Naive thymus-derived CD8-positive, alpha-beta T cell (primary cell): ENCODE measurements at regions not wholly inside any gene's neighbourhood (a gene's known extent, or its start where the extent isn't known, plus 50 kb on each side); places are given as distances from the start of the nearest gene placed in this dataset.

ENCODE experiments used
- ATAC-seq, 2 donors: fragments of 150-1000 bp; cut with Tn5 transposase in 1 of 2; sonication (Bioruptor Pico), chemical (Tn5 transposase) in 1 of 2; 1 replicate in 1 of 2; 2 replicates in 1 of 2; pipeline ENCODE4 v1.10.0; 2021; ENCODE audit warnings: mild to moderate bottlenecking in 2 of 2, moderate library complexity in 2 of 2
- POLR2A ChIA-PET: fragments of 350-600 bp; sonication (Branson Sonifier 250); formaldehyde crosslinking; loops from one replicate; lab custom pipeline; 2021; ENCODE audit warnings: antibody characterized with exemption; lab: Charles Lee
- DNase-seq, 10 donors: peaks; one replicate each; pipeline versions ENCODE4 v3.0.0 to v3.0.0-alpha.2; 2020 to 2022
- H3K27ac Mint-ChIP-seq, 10 donors: one replicate each; pipeline ENCODE4 v1.8.0; 2020 to 2022; ENCODE audit warnings: mild to moderate bottlenecking in 10 of 10, mixed read lengths in 10 of 10, moderate library complexity in 4 of 10, inconsistent platforms in 1 of 10
- H3K27me3 Mint-ChIP-seq, 5 donors: one replicate each; pipeline ENCODE4 v1.8.0; 2021 to 2022; ENCODE audit warnings: mixed read lengths in 5 of 5
- H3K36me3 Mint-ChIP-seq, 3 donors: one replicate each; pipeline ENCODE4 v1.8.0; 2020 to 2022; ENCODE audit warnings: mixed read lengths in 3 of 3, mild to moderate bottlenecking in 2 of 3, inconsistent platforms in 1 of 3
- H3K4me1 Mint-ChIP-seq, 4 donors: one replicate each; pipeline ENCODE4 v1.8.0; 2021 to 2022; ENCODE audit warnings: mixed read lengths in 4 of 4
- H3K4me3 Mint-ChIP-seq, 10 donors: one replicate each; pipeline ENCODE4 v1.8.0; 2020 to 2022; ENCODE audit warnings: mild to moderate bottlenecking in 10 of 10, mixed read lengths in 10 of 10, moderate library complexity in 6 of 10, inconsistent platforms in 1 of 10
- H3K9me3 Mint-ChIP-seq, 9 donors: one replicate each; pipeline ENCODE4 v1.8.0; 2020 to 2022; ENCODE audit warnings: mixed read lengths in 9 of 9, mild to moderate bottlenecking in 3 of 9, inconsistent platforms in 1 of 9, moderate library complexity in 1 of 9

DNA sequence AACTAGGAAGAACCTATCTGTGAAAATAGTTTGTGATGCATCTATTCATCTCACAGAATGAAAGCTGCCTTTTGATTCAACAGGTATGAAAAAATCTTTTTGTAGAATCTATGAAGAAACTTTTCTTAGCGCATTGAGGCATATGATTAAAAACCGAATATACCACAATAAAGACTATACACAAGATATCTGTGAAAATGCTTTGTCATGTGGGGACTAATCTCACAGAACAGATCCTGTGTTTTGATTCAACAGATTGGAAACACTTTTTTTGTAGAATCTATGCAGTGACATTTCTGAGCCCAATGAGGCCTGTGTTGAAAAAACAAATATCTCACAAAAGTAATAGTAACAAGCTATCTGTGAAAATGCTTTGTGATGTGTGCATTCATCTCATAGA lies 2247.5 kb downstream of the TP53TG3F start:
- no peak for DNase-seq
- H3K36me3 Mint-ChIP-seq: peaks cover 0 to 4% (median 2%) of the 10 kb centered on the region in 3 donors
- peaks cover 0 to 38% (median 20%) of the 10 kb centered on the region in 9 donors for H3K9me3 Mint-ChIP-seq
- POLR2A ChIA-PET: no interaction called here
- no peaks in the 10 kb centered on the region for H3K27me3 Mint-ChIP-seq
- ATAC-seq: no peak
- H3K27ac Mint-ChIP-seq: no peak overlapping the region
- no peak overlapping the region for H3K4me3 Mint-ChIP-seq
- H3K4me1 Mint-ChIP-seq: no peaks in the 10 kb centered on the region

DNA sequence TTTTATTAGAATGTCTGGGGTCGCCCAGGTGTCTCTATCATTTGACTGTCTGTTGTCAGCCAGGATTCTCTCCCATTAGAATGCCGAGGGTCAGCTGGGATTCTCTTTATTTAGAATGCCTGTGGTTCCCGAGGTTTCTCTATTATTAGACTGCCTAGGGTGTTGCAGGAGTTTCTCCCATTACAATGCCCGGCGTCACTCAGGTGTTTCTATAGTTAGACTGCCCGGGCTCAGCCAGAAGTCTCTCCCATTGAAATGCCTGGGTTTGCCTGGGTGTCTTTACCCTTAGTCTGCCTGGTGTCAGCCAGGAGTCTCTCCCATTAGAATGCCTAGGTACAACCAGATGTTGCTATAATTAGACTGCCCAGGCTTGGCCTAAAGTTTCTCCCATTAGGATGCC lies 2252.0 kb downstream of the TP53TG3F start:
- no peak overlapping the region for H3K27ac Mint-ChIP-seq
- peaks cover 0 to 28% (median 3%) of the 10 kb centered on the region in 3 donors for H3K36me3 Mint-ChIP-seq
- no peaks in the 10 kb centered on the region for H3K27me3 Mint-ChIP-seq
- ATAC-seq (no peak), DNase-seq (no peak)
- H3K9me3 Mint-ChIP-seq: peaks cover 10 to 56% (median 32%) of the 10 kb centered on the region in 9 donors
- no peaks in the 10 kb centered on the region for H3K4me1 Mint-ChIP-seq
- no peak overlapping the region for H3K4me3 Mint-ChIP-seq
- POLR2A ChIA-PET: no interaction called here

DNA sequence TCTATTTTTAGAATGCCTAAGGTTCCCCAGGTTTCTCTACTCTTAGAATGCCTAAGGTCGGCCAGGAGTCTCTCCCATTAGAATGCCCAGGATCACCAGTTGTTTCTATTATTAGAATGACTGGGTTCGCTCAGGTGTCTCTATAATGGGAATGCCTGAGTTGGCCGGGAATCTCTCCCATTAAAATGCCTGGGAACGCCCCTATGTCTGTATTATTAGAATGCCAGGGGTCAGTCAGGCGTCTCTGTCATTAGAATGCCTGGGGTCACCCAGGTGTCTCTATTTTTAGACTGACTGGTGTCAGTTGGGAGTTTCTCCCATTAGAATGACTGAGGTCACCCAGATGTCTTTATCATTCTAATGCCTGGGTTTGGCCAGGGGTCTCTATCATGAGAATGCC lies 2252.5 kb downstream of the TP53TG3F start:
- ATAC-seq (no peak), DNase-seq (no peak)
- Mint-ChIP-seq H3K4me1 (no peaks in the 10 kb centered on the region), H3K9me3 (peaks cover 10 to 61% (median 35%) of the 10 kb centered on the region in 9 donors), H3K27ac (no peak overlapping the region), H3K27me3 (no peaks in the 10 kb centered on the region), H3K4me3 (no peak overlapping the region), H3K36me3 (peaks cover 0 to 28% (median 3%) of the 10 kb centered on the region in 3 donors)
- POLR2A ChIA-PET: no interaction called here

DNA sequence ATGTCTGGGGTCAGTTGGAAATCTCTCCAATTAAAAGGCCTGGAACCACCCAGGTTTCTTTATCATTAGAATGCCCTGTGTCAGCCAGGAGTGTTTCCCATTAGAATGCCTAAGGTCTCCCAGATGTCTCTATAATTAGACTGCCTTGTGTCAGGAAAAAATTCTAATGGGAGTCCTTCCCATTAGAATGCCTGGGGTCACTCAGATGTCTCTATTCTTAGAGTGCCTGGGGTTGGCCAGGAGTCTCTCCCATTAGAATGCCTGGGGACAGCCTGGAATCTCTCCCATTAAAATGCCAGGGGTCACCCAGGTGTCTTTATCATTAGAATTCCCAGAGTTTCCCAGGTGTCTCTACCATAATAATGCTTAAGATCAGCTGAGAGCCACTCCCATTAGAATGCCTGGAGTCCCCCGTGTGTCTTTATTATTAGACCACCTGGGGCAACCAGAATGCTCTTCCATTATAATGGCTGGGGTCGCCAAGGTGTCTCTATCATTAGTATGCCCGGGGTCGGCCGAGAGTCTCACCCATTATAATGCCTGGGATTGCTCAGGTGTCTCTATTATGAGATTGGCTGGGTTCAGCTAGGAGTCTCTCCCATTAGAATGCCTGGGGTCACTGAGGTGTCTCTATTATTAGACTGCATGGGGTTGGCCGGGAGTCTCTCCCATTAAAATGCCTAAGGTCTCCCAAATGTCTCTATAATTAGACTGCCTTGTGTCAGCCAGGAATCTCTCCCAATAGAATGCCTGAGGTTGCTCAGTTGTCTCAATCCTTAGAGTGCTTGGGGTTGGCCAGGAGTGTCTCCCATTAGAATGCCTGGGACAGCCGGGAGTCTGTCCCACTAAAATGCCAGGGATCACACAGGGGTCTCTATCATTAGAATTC lies 2254.6 kb downstream of the TP53TG3F start:
- no peaks in the 10 kb centered on the region for H3K27me3 Mint-ChIP-seq
- DNase-seq (no peak), ATAC-seq (no peak)
- H3K4me3 Mint-ChIP-seq: no peak overlapping the region
- POLR2A ChIA-PET: no interaction called here
- H3K36me3 Mint-ChIP-seq: peaks cover 0 to 28% (median 3%) of the 10 kb centered on the region in 3 donors
- no peaks in the 10 kb centered on the region for H3K4me1 Mint-ChIP-seq
- H3K9me3 Mint-ChIP-seq: peaks cover 10 to 71% (median 40%) of the 10 kb centered on the region in 9 donors
- no peak overlapping the region for H3K27ac Mint-ChIP-seq

DNA sequence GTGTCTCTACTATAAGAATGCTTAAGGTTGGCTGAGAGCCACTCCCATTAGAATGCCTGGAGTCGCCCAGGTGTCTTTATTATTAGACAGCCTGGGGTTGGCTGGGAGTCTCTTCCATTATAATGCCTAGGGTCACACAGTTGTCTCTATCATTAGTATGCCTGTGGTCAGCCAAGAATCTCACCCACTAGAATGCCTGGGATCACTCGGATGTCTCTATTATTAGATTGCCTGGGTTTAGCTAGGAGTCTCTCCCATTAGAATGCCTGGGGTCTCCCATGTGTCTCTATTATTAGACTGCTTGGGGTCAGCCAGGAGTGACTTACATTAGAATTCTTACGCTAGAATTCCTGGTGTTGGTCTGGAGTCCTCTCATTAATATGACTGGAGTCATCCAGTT lies 2255.3 kb downstream of the TP53TG3F start:
- Mint-ChIP-seq H3K9me3 (peaks cover 10 to 78% (median 46%) of the 10 kb centered on the region in 9 donors), H3K27me3 (no peaks in the 10 kb centered on the region), H3K4me1 (no peaks in the 10 kb centered on the region), H3K4me3 (no peak overlapping the region), H3K27ac (no peak overlapping the region), H3K36me3 (peaks cover 0 to 28% (median 3%) of the 10 kb centered on the region in 3 donors)
- DNase-seq (no peak), ATAC-seq (no peak)
- POLR2A ChIA-PET: no interaction called here

DNA sequence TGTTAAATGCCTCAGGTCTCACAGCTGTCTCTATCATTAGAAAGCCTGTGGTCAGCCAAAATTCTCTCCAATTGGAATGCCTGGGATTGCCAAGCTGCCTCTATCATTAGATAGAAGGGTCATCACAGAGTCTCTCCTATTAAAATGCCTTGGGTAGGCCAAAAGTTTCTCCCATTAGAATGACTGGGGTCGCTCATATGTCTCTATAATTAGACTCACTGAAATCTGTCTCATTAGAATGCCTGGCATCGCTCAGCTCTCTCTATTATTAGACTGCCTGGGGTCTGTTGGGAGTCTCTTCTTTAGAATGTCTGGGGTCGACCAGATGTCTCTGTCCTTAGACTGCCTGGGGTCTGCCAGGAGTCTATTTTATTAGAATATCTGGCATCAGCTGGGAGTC lies 2265.1 kb downstream of the TP53TG3F start:
- POLR2A ChIA-PET: no interaction called here

DNA sequence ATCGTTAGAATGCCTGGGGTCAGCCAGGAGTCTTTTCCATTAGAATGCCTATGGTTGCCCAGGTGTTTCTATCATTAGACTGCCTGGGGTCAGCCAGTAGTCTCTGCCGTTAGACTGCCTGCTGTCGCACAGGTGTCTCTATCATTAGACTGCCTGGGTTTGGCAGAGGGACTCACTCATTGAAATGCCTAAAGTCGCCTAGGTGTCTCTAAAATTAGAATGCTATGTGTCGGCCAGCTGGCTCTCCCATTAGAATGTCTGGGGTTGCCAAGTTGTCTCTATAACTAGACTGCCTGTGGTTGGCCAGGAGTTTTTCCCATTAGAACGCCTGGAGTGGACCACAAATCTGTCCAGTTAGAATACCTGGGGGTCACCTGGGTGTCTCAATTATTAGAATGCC lies 2266.5 kb downstream of the TP53TG3F start:
- DNase-seq: no peak
- H3K4me1 Mint-ChIP-seq: no peaks in the 10 kb centered on the region
- peaks cover 9 to 91% (median 65%) of the 10 kb centered on the region in 9 donors for H3K9me3 Mint-ChIP-seq
- H3K36me3 Mint-ChIP-seq: peaks cover 0 to 37% (median 0%) of the 10 kb centered on the region in 3 donors
- no peak overlapping the region for H3K27ac Mint-ChIP-seq
- no peaks in the 10 kb centered on the region for H3K27me3 Mint-ChIP-seq
- no peak overlapping the region for H3K4me3 Mint-ChIP-seq
- no peak for ATAC-seq
- POLR2A ChIA-PET: no interaction called here

More for the DNA sequence above, 2265.1 kb downstream of the TP53TG3F start:
- DNase-seq (no peak), ATAC-seq (no peak)
- H3K4me3 Mint-ChIP-seq: no peak overlapping the region
- peaks cover 4 to 89% (median 64%) of the 10 kb centered on the region in 9 donors for H3K9me3 Mint-ChIP-seq
- peaks cover 0 to 24% (median 0%) of the 10 kb centered on the region in 3 donors for H3K36me3 Mint-ChIP-seq
- H3K4me1 Mint-ChIP-seq: no peaks in the 10 kb centered on the region
- no peaks in the 10 kb centered on the region for H3K27me3 Mint-ChIP-seq
- H3K27ac Mint-ChIP-seq: no peak overlapping the region

DNA sequence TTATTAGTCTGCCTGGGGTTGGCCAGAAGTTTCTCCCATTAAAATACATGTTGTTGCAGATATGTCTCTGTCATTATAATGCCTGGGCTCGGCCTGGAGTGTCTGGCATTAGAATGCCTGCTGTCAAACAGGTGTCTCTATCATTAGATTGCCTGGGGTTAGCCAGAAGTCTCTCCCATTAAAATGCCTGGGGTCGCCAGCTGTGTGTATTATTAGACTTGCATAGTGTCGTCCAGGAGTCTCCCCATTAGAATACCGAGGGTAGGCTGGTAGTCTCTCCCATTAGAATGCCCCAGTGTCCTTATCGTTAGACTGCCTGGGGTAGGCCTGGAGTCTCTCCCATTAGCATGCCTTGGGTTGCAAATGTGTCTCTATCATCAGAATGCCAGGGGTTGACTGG lies 2270.8 kb downstream of the TP53TG3F start:
- H3K27me3 Mint-ChIP-seq: no peaks in the 10 kb centered on the region
- H3K4me3 Mint-ChIP-seq: no peak overlapping the region
- DNase-seq (no peak), ATAC-seq (no peak)
- POLR2A ChIA-PET: no interaction called here
- H3K4me1 Mint-ChIP-seq: no peaks in the 10 kb centered on the region
- peaks cover 0 to 37% (median 0%) of the 10 kb centered on the region in 3 donors for H3K36me3 Mint-ChIP-seq
- H3K9me3 Mint-ChIP-seq: peaks cover 9 to 85% (median 64%) of the 10 kb centered on the region in 9 donors
- no peak overlapping the region for H3K27ac Mint-ChIP-seq

DNA sequence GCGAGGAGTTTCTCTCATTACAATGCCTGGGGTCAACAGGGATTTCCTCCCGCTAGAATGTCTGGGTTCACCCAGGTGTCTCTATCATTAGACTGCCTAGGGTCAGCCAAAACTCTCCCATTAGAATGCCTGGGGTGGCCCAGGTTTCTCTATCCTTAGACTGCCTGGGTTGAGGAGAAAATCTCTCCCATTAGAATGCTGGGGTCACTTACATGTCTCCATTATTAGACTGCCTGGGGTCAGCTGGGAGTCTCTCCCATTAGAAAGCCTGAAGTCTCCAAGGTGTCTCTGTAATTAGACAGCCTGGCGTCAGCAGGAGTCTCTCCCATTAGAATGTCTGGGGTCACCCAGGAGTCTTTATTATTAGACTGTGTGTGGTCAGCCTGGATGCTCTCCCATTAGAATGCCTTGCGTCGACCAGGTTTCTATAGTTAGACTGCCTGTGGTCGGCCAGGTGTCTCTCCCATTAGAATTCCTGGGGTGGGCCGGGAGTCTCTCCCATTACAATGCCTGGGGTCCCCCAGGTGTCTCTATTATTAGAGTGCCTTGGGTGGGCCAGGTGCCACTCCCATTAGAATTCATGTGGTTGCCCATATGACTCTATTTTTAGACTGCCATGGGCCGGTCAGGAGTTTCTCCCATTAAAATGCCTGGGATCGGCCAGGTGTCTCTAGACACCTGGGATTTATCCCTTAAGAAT lies 2272.1 kb downstream of the TP53TG3F start:
- no peak overlapping the region for H3K27ac Mint-ChIP-seq
- no peak overlapping the region for H3K4me3 Mint-ChIP-seq
- H3K36me3 Mint-ChIP-seq: peaks cover 0 to 37% (median 0%) of the 10 kb centered on the region in 3 donors
- POLR2A ChIA-PET: no interaction called here
- H3K27me3 Mint-ChIP-seq: no peaks in the 10 kb centered on the region
- ATAC-seq: no peak
- peaks cover 9 to 77% (median 59%) of the 10 kb centered on the region in 9 donors for H3K9me3 Mint-ChIP-seq
- no peak for DNase-seq
- H3K4me1 Mint-ChIP-seq: no peaks in the 10 kb centered on the region

DNA sequence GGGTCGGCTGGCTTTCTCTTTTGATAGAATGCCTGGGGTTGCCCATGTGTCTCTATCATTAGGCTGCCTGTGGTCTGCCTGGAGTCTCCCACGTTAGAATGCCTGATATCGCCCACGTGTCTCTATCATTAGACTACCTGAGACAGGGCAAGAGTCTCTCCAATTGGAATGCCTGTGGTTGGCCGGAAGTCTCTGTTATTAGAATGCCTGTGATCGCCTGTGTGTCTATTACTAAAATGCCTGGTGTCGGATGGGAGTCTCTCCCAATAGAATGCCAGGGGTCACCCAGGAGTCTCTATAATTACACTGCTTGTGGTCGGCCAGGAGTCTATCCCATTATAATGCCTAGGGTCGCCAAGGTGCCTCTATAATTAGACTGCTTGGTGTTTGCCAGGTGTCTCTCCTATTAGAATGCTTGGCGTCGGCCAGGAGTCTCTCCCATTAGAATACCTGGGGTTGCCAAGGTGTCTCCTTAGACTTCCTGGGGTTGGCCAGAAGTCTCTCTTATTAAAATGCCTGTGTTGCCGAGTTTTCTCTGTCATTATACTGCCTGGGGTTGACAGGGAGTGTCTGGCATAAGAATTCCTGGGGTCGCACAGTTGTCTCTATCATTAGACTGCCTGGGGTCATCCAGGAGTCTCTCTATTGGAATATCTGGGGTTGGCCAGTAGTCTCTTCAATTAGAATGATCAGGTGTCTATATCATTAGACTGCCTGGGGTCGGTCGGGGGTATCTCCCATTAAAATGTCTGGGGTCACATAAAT lies 2272.8 kb downstream of the TP53TG3F start:
- Mint-ChIP-seq H3K9me3 (peaks cover 9 to 76% (median 59%) of the 10 kb centered on the region in 9 donors), H3K27me3 (no peaks in the 10 kb centered on the region), H3K27ac (no peak overlapping the region), H3K4me1 (no peaks in the 10 kb centered on the region), H3K4me3 (no peak overlapping the region), H3K36me3 (peaks cover 0 to 37% (median 0%) of the 10 kb centered on the region in 3 donors)
- DNase-seq (no peak), ATAC-seq (no peak)
- POLR2A ChIA-PET: no interaction called here

DNA sequence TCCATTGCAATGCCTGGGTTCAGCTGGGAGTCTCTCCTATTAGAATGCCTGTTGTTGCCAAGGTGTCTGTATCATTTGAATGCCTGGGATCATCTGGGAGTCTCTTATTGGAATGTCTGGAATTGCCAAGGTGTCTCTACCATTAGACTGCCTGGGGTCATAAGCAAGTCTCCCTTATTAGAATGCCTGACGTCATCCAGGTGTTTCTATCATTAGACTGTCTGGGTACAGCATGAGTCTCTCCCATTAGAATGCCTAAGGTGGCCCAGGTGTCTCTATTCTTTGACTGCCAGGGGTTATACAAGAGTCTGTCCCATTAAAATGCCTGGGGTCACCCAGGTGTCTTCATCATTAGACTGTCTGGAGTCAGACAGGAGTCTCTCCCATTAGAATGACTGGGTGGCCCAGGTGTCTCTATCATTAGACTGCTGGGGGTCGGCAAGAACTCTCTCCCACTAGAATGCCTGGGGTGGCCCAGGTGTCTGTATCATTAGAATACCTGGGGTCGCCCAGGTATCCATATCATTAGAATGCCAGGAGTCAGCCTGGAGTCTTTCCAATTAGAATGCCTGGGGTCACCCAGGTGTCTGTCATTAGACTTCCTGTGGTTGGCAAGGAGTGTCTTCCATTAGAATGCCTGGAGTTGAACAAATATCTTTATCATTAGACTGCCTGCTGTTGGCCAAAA lies 2274.0 kb downstream of the TP53TG3F start:
- no peak for ATAC-seq
- Mint-ChIP-seq H3K27ac (no peak overlapping the region), H3K36me3 (peaks cover 0 to 41% (median 0%) of the 10 kb centered on the region in 3 donors), H3K4me3 (no peak overlapping the region), H3K9me3 (peaks cover 16 to 76% (median 64%) of the 10 kb centered on the region in 9 donors), H3K4me1 (no peaks in the 10 kb centered on the region), H3K27me3 (no peaks in the 10 kb centered on the region)
- DNase-seq: no peak
- POLR2A ChIA-PET: no interaction called here
